Lower leg skin (tissue), 3 donors: ENCODE measurements at regions not wholly inside any gene's neighbourhood (a gene's known extent, or its start where the extent isn't known, plus 50 kb on each side); places are given as distances from the start of the nearest gene placed in this dataset.

Experiments used
- CTCF ChIP-seq, 3 donors: fragments of 450-650 bp; IDR thresholded peaks; one replicate each; pipeline ENCODE4 v1.5.1; 2016; ENCODE audit warnings: antibody characterized with exemption in 3 of 3, mild to moderate bottlenecking in 3 of 3, moderate library complexity in 2 of 3
- POLR2A ChIP-seq, 2 donors: fragments of 450-650 bp; IDR thresholded peaks; one replicate each; pipeline ENCODE4 v1.6.1; 2016 to 2017; ENCODE audit warnings: antibody characterized with exemption in 2 of 2, mild to moderate bottlenecking in 1 of 2, moderate library complexity in 1 of 2

GRCh38 chr2:34320056-34320455 is 721.0 kb upstream of the FAM98A start:
- TF ChIP-seq CTCF (IDR thresholded peaks at IDR 0.05): no peak
- no peak for TF ChIP-seq POLR2A (IDR thresholded peaks at IDR 0.05)
